ENCODE measurements at regions not wholly inside any gene's neighbourhood (a gene's known extent, or its start where the extent isn't known, plus 50 kb on each side); places are given as distances from the start of the nearest gene placed in this dataset.

DNA sequence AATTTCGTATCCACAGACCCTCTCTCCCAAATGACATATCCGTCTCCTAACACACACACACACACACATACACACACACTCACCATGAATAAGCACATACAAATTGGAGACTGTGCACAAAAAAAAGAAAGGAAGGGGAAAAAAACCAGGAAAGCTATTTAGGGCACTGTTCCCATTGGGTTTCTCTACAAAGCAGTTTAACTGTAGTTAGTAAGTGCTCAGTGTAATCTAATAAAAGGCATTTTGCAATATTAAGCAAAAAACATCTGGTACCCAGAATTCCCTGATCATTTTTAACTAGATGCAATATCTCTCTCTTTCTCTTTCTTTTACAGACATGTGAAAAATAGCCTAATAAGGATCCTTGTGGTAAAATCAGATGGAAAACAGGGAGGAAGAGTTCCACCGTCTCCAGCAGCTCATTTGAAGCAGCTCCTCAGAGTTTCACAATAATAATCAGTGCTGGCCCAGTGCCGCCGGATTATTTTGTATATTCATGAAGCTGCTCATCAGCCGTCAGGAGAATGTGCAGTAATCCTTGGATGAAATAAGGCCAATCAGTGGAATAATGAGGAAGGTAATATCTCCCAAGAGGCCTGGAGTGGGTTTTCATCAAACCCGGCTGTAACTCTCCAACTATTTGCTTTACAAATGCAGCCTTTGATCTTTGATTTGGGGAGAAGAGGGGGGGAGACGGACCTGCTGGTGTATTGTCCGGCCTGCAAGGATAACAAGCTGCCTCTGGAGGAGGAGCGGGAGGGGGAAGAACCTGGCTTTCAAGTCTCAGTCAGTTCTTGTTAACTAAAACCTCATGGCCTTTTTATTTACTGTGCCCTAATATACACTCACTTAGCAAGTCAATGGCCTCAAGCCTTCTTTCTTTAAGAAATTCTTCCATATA is 227.6 kb upstream of the SMIM21 start:
- intact Hi-C loops (cut with DNase I) = no loop called here
- H3K4me1 ChIP-seq = no peaks in the 10 kb centered on the region
- no peaks in the 10 kb centered on the region for H3K9me3 ChIP-seq
- ATAC-seq (no peak), DNase-seq (no peak)
- H3K27me3 ChIP-seq = no peaks in the 10 kb centered on the region
- H3K4me3 ChIP-seq = no peak overlapping the region
- H3K36me3 ChIP-seq = no peaks in the 10 kb centered on the region
- no peak overlapping the region for H3K27ac ChIP-seq
- TF ChIP-seq, protein P1, sequence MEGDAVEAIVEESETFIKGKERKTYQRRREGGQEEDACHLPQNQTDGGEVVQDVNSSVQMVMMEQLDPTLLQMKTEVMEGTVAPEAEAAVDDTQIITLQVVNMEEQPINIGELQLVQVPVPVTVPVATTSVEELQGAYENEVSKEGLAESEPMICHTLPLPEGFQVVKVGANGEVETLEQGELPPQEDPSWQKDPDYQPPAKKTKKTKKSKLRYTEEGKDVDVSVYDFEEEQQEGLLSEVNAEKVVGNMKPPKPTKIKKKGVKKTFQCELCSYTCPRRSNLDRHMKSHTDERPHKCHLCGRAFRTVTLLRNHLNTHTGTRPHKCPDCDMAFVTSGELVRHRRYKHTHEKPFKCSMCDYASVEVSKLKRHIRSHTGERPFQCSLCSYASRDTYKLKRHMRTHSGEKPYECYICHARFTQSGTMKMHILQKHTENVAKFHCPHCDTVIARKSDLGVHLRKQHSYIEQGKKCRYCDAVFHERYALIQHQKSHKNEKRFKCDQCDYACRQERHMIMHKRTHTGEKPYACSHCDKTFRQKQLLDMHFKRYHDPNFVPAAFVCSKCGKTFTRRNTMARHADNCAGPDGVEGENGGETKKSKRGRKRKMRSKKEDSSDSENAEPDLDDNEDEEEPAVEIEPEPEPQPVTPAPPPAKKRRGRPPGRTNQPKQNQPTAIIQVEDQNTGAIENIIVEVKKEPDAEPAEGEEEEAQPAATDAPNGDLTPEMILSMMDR (IDR thresholded peaks at IDR 0.05) = no peak

DNA sequence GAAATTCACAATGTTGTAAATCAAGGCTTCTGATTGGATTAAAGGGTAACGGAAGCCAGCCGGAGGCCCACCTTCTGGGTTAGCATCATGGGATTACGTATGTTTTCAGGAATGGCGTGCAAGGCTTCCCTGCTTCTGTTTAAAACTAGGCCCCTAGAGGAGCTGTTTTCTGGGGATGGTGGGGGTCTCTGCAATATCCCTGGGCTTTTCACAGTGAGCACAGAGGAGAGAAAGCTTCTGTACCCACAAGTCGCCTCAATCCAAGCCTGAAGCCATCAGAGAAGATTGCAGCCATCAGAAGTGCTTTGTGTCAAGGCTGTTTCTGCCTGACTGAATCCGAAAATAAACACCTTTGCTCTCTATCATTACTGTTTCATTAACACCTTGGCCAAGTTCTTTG is 226.9 kb upstream of the SMIM21 start:
- intact Hi-C loops (cut with DNase I) = no loop called here
- Histone ChIP-seq H3K9me3 (no peaks in the 10 kb centered on the region), H3K27ac (no peak overlapping the region), H3K4me3 (no peak overlapping the region), H3K36me3 (no peaks in the 10 kb centered on the region), H3K4me1 (no peaks in the 10 kb centered on the region), H3K27me3 (no peaks in the 10 kb centered on the region)
- no peak for ATAC-seq
- DNase-seq = no peak
- TF ChIP-seq, protein P1 (IDR thresholded peaks at IDR 0.05) = no peak

DNA sequence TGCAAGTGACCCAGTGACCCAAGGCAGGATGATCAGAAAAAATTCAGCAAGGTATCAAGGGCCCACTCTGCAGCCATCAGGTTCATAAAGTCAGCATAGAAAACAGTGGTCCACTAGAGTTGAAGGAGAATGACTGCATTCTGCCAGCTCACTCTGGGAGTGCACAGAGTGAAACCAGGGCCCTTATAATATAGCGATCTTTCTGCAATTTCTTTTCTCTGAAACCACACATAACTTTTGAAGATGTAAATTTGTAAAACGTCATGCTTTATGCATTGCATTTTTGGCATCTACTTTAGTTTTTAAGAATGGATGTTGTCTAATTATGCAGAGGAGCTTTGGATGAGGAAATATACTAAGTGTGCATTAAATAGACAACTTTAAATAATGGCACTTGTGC is 225.0 kb upstream of the SMIM21 start:
- Histone ChIP-seq H3K27ac (no peak overlapping the region), H3K27me3 (no peaks in the 10 kb centered on the region), H3K4me1 (no peaks in the 10 kb centered on the region), H3K9me3 (no peaks in the 10 kb centered on the region), H3K36me3 (no peaks in the 10 kb centered on the region), H3K4me3 (no peak overlapping the region)
- TF ChIP-seq, protein P1 (IDR thresholded peaks at IDR 0.05) = no peak
- intact Hi-C loops (cut with DNase I) = no loop called here
- DNase-seq (no peak), ATAC-seq (no peak)

DNA sequence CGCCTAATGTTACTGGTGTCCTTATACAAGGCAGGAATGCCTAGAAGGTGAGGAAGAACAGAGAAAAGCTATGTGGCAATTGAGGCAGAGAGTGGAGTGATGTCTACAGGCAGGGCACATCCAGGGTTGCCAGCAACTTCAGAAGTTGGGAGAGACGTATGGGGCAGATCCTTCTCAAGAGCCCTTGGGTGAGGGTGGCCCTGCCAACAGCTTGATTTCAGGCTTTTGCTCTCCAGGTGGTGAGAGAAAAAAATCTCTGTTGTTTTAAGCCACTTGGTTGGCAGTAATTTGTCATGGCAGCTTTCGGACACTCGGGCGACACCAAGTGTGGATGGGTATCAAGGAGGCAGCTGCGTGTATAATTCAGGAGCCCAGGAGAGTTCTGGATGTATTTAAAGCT is 217.4 kb upstream of the SMIM21 start:
- H3K27me3 ChIP-seq = no peaks in the 10 kb centered on the region
- intact Hi-C loops (cut with DNase I) = no loop called here
- no peak for ATAC-seq

DNA sequence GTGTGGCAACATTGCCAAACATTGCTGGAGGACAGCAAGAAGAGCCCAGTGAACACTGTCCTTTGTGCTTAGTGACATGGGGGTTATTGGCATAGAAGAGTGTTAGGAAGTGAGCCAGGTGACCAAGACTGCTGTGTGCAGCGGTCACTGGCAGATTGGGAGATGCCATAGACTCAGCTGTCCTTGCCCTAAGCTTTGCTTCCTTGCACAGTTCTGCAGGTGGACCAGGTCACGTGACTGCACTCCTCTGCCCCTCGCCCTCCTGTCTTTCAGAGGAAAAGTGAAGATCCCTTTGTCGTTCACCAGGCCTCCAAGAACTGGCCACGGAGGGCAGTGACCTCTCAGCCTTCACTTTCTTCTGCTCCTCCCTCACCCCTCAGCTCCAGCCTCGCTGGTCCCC is 215.6 kb upstream of the SMIM21 start:
- Histone ChIP-seq H3K9me3 (no peaks in the 10 kb centered on the region), H3K36me3 (no peaks in the 10 kb centered on the region), H3K27ac (no peak overlapping the region), H3K27me3 (no peaks in the 10 kb centered on the region), H3K4me3 (no peak overlapping the region), H3K4me1 (no peaks in the 10 kb centered on the region)
- intact Hi-C loops (cut with DNase I) = no loop called here
- no peak for ATAC-seq
- no peak for DNase-seq
- TF ChIP-seq, protein P1 (IDR thresholded peaks at IDR 0.05) = no peak

More for the DNA sequence above, 217.4 kb upstream of the SMIM21 start:
- Histone ChIP-seq H3K4me3 (no peak overlapping the region), H3K4me1 (no peaks in the 10 kb centered on the region), H3K36me3 (no peaks in the 10 kb centered on the region), H3K9me3 (no peaks in the 10 kb centered on the region), H3K27ac (no peak overlapping the region)
- DNase-seq = no peak
- TF ChIP-seq, protein P1 (IDR thresholded peaks at IDR 0.05) = no peak
